ENCODE measurements at regions not wholly inside any gene's neighbourhood (a gene's known extent, or its start where the extent isn't known, plus 50 kb on each side); places are given as distances from the start of the nearest gene placed in this dataset.

- ChIA-PET CTCF (no interaction called here), POLR2A (no interaction called here)
- Mint-ChIP-seq H3K36me3 (no peaks in the 10 kb centered on the region), H3K4me1 (no peaks in the 10 kb centered on the region), H3K27ac (no peak overlapping the region), H3K4me3 (no peak overlapping the region), H3K9me3 (peaks cover 0 to 3% (median 0%) of the 10 kb centered on the region in 3 donors), H3K27me3 (peaks cover 7 to 15% of the 10 kb centered on the region in 2 donors)
- 56% methylated on average over 3 of the region's 7 CpGs for WGBS (ENCODE audit: insufficient coverage)
- Histone ChIP-seq H3K9me3 (no peaks in the 10 kb centered on the region), H3K36me3 (ENCODE audit: control insufficient read depth in 2 of 2, extremely low read depth in 1 of 2, insufficient read depth in 1 of 2, low read length in 1 of 2) (no peaks in the 10 kb centered on the region), H3K4me3 (ENCODE audit: control insufficient read depth in 1 of 2, extremely low read depth in 1 of 2, low read length in 1 of 2) (no peak overlapping the region), H3K4me1 (ENCODE audit: control insufficient read depth in 1 of 2, extremely low read depth in 1 of 2, insufficient read depth in 2 of 2, low read length in 2 of 2) (no peaks in the 10 kb centered on the region), H3K27me3 (replicated peaks in 1 of 2; ENCODE audit: control insufficient read depth in 2 of 2, extremely low read depth in 1 of 2, insufficient read depth in 2 of 2, low read length in 1 of 2) (peaks cover 0 to 2% of the 10 kb centered on the region in 2 experiments), H3K27ac (ENCODE audit: low read length) (no peak overlapping the region)
- DNase-seq = no peak
- ATAC-seq (replicated peaks in 1 of 4) = no peak
These were observed 274.1 kb upstream of the CITED2 start for GRCh38 chr6:139648430-139649000.

GRCh38 chr6:139647841-139648240 is 273.4 kb upstream of the CITED2 start:
- Histone ChIP-seq H3K9me3 (no peaks in the 10 kb centered on the region), H3K27ac (ENCODE audit: low read length) (no peak overlapping the region), H3K4me3 (ENCODE audit: control insufficient read depth in 1 of 2, extremely low read depth in 1 of 2, low read length in 1 of 2) (no peak overlapping the region), H3K4me1 (ENCODE audit: control insufficient read depth in 1 of 2, extremely low read depth in 1 of 2, insufficient read depth in 2 of 2, low read length in 2 of 2) (no peaks in the 10 kb centered on the region), H3K36me3 (ENCODE audit: control insufficient read depth in 2 of 2, extremely low read depth in 1 of 2, insufficient read depth in 1 of 2, low read length in 1 of 2) (no peaks in the 10 kb centered on the region), H3K27me3 (replicated peaks in 1 of 2; ENCODE audit: control insufficient read depth in 2 of 2, extremely low read depth in 1 of 2, insufficient read depth in 2 of 2, low read length in 1 of 2) (no peaks in the 10 kb centered on the region)
- H3K36me3 Mint-ChIP-seq = no peaks in the 10 kb centered on the region
- ChIA-PET CTCF (no interaction called here), POLR2A (no interaction called here)
- H3K4me3 Mint-ChIP-seq = no peak overlapping the region
- no peak overlapping the region for H3K27ac Mint-ChIP-seq
- WGBS (ENCODE audit: insufficient coverage) = 100% methylated on average over 2 of the region's 5 CpGs
- no peaks in the 10 kb centered on the region for H3K4me1 Mint-ChIP-seq
- H3K27me3 Mint-ChIP-seq = peaks cover 7 to 15% of the 10 kb centered on the region in 2 donors
- DNase-seq (no peak), ATAC-seq (replicated peaks in 1 of 4) (no peak)
- H3K9me3 Mint-ChIP-seq = peaks cover 0 to 3% (median 0%) of the 10 kb centered on the region in 3 donors

GRCh38 chr6:139647016-139647415 is 272.6 kb upstream of the CITED2 start:
- peaks cover 7 to 15% of the 10 kb centered on the region in 2 donors for H3K27me3 Mint-ChIP-seq
- H3K9me3 Mint-ChIP-seq = peaks cover 0 to 3% (median 0%) of the 10 kb centered on the region in 3 donors
- CTCF ChIA-PET = no interaction called here
- H3K4me1 Mint-ChIP-seq = no peaks in the 10 kb centered on the region
- no peaks in the 10 kb centered on the region for H3K27me3 ChIP-seq (replicated peaks in 1 of 2; ENCODE audit: control insufficient read depth in 2 of 2, extremely low read depth in 1 of 2, insufficient read depth in 2 of 2, low read length in 1 of 2)
- H3K36me3 ChIP-seq (ENCODE audit: control insufficient read depth in 2 of 2, extremely low read depth in 1 of 2, insufficient read depth in 1 of 2, low read length in 1 of 2) = no peaks in the 10 kb centered on the region
- no peak overlapping the region for H3K4me3 ChIP-seq (ENCODE audit: control insufficient read depth in 1 of 2, extremely low read depth in 1 of 2, low read length in 1 of 2)
- no peak overlapping the region for H3K27ac Mint-ChIP-seq
- H3K9me3 ChIP-seq = no peaks in the 10 kb centered on the region
- no peak for DNase-seq
- H3K27ac ChIP-seq (ENCODE audit: low read length) = no peak overlapping the region
- H3K4me1 ChIP-seq (ENCODE audit: control insufficient read depth in 1 of 2, extremely low read depth in 1 of 2, insufficient read depth in 2 of 2, low read length in 2 of 2) = no peaks in the 10 kb centered on the region
- WGBS (ENCODE audit: insufficient coverage) = 60% methylated on average over 2 of the region's 3 CpGs
- POLR2A ChIA-PET = no interaction called here
- H3K36me3 Mint-ChIP-seq = no peaks in the 10 kb centered on the region
- ATAC-seq (replicated peaks in 1 of 4) = no peak
- H3K4me3 Mint-ChIP-seq = no peak overlapping the region

GRCh38 chr6:139644821-139645220 is 270.4 kb upstream of the CITED2 start:
- ChIA-PET POLR2A (interaction anchor here in 1 of 2 donors (0.6 kb wide), 1 partner anchor 509 kb away, joined by 3 read pairs; no protein-coding TSS in a partner anchor), CTCF (no interaction called here)
- Histone ChIP-seq H3K9me3 (no peaks in the 10 kb centered on the region), H3K4me1 (ENCODE audit: control insufficient read depth in 1 of 2, extremely low read depth in 1 of 2, insufficient read depth in 2 of 2, low read length in 2 of 2) (no peaks in the 10 kb centered on the region), H3K4me3 (ENCODE audit: control insufficient read depth in 1 of 2, extremely low read depth in 1 of 2, low read length in 1 of 2) (no peak overlapping the region), H3K27ac (ENCODE audit: low read length) (no peak overlapping the region), H3K27me3 (replicated peaks in 1 of 2; ENCODE audit: control insufficient read depth in 2 of 2, extremely low read depth in 1 of 2, insufficient read depth in 2 of 2, low read length in 1 of 2) (no peaks in the 10 kb centered on the region), H3K36me3 (ENCODE audit: control insufficient read depth in 2 of 2, extremely low read depth in 1 of 2, insufficient read depth in 1 of 2, low read length in 1 of 2) (no peaks in the 10 kb centered on the region)
- WGBS (ENCODE audit: insufficient coverage) = 80% methylated on average over 1 of the region's 6 CpGs
- H3K27ac Mint-ChIP-seq = no peak overlapping the region
- H3K4me3 Mint-ChIP-seq = no peak overlapping the region
- peaks cover 7 to 16% of the 10 kb centered on the region in 2 donors for H3K27me3 Mint-ChIP-seq
- peaks cover 4 to 11% (median 9%) of the 10 kb centered on the region in 3 donors for H3K4me1 Mint-ChIP-seq
- DNase-seq (no peak), ATAC-seq (replicated peaks in 1 of 4) (no peak)
- H3K9me3 Mint-ChIP-seq = peaks cover 0 to 3% (median 0%) of the 10 kb centered on the region in 3 donors
- no peaks in the 10 kb centered on the region for H3K36me3 Mint-ChIP-seq

GRCh38 chr6:139643986-139644385 is 269.5 kb upstream of the CITED2 start:
- Histone ChIP-seq H3K27me3 (replicated peaks in 1 of 2; ENCODE audit: control insufficient read depth in 2 of 2, extremely low read depth in 1 of 2, insufficient read depth in 2 of 2, low read length in 1 of 2) (no peaks in the 10 kb centered on the region), H3K9me3 (no peaks in the 10 kb centered on the region), H3K27ac (ENCODE audit: low read length) (no peak overlapping the region), H3K4me3 (ENCODE audit: control insufficient read depth in 1 of 2, extremely low read depth in 1 of 2, low read length in 1 of 2) (no peak overlapping the region), H3K36me3 (ENCODE audit: control insufficient read depth in 2 of 2, extremely low read depth in 1 of 2, insufficient read depth in 1 of 2, low read length in 1 of 2) (no peaks in the 10 kb centered on the region), H3K4me1 (ENCODE audit: control insufficient read depth in 1 of 2, extremely low read depth in 1 of 2, insufficient read depth in 2 of 2, low read length in 2 of 2) (no peaks in the 10 kb centered on the region)
- H3K36me3 Mint-ChIP-seq = no peaks in the 10 kb centered on the region
- peaks cover 7 to 18% of the 10 kb centered on the region in 2 donors for H3K27me3 Mint-ChIP-seq
- WGBS (ENCODE audit: insufficient coverage) = 93% methylated on average over 4 of the region's 5 CpGs
- H3K27ac Mint-ChIP-seq = no peak overlapping the region
- peaks cover 0 to 3% (median 0%) of the 10 kb centered on the region in 3 donors for H3K9me3 Mint-ChIP-seq
- DNase-seq = no peak
- peaks cover 4 to 11% (median 9%) of the 10 kb centered on the region in 3 donors for H3K4me1 Mint-ChIP-seq
- ChIA-PET POLR2A (no interaction called here), CTCF (no interaction called here)
- H3K4me3 Mint-ChIP-seq = no peak overlapping the region
- no peak for ATAC-seq (replicated peaks in 1 of 4)

- H3K27ac ChIP-seq (ENCODE audit: low read length) = no peak overlapping the region
- H3K27ac Mint-ChIP-seq = no peak overlapping the region
- ATAC-seq (replicated peaks in 1 of 4) (no peak), DNase-seq (no peak)
- 40% methylated on average over 1 of the region's 2 CpGs for WGBS (ENCODE audit: insufficient coverage)
- peaks cover 4 to 11% (median 9%) of the 10 kb centered on the region in 3 donors for H3K4me1 Mint-ChIP-seq
- H3K36me3 ChIP-seq (ENCODE audit: control insufficient read depth in 2 of 2, extremely low read depth in 1 of 2, insufficient read depth in 1 of 2, low read length in 1 of 2) = no peaks in the 10 kb centered on the region
- ChIA-PET CTCF (no interaction called here), POLR2A (no interaction called here)
- H3K9me3 Mint-ChIP-seq = peaks cover 0 to 3% (median 0%) of the 10 kb centered on the region in 3 donors
- no peaks in the 10 kb centered on the region for H3K36me3 Mint-ChIP-seq
- H3K27me3 Mint-ChIP-seq = peaks cover 12 to 21% of the 10 kb centered on the region in 2 donors
- H3K4me3 Mint-ChIP-seq = no peak overlapping the region
- H3K27me3 ChIP-seq (replicated peaks in 1 of 2; ENCODE audit: control insufficient read depth in 2 of 2, extremely low read depth in 1 of 2, insufficient read depth in 2 of 2, low read length in 1 of 2) = no peaks in the 10 kb centered on the region
- no peaks in the 10 kb centered on the region for H3K9me3 ChIP-seq
- no peaks in the 10 kb centered on the region for H3K4me1 ChIP-seq (ENCODE audit: control insufficient read depth in 1 of 2, extremely low read depth in 1 of 2, insufficient read depth in 2 of 2, low read length in 2 of 2)
- H3K4me3 ChIP-seq (ENCODE audit: control insufficient read depth in 1 of 2, extremely low read depth in 1 of 2, low read length in 1 of 2) = no peak overlapping the region
These were observed 267.9 kb upstream of the CITED2 start for GRCh38 chr6:139642346-139642745.

- no peaks in the 10 kb centered on the region for H3K36me3 Mint-ChIP-seq
- CTCF ChIA-PET = no interaction called here
- no peaks in the 10 kb centered on the region for H3K9me3 Mint-ChIP-seq
- H3K4me1 Mint-ChIP-seq = peaks cover 4 to 11% (median 9%) of the 10 kb centered on the region in 3 donors
- WGBS (ENCODE audit: insufficient coverage) = no CpG with 5 or more reads among the region's 3 CpGs
- H3K27ac Mint-ChIP-seq = no peak overlapping the region
- Histone ChIP-seq H3K4me3 (ENCODE audit: control insufficient read depth in 1 of 2, extremely low read depth in 1 of 2, low read length in 1 of 2) (no peak overlapping the region), H3K27ac (ENCODE audit: low read length) (no peak overlapping the region), H3K36me3 (ENCODE audit: control insufficient read depth in 2 of 2, extremely low read depth in 1 of 2, insufficient read depth in 1 of 2, low read length in 1 of 2) (no peaks in the 10 kb centered on the region), H3K27me3 (replicated peaks in 1 of 2; ENCODE audit: control insufficient read depth in 2 of 2, extremely low read depth in 1 of 2, insufficient read depth in 2 of 2, low read length in 1 of 2) (peaks cover 0 to 4% of the 10 kb centered on the region in 2 experiments), H3K4me1 (ENCODE audit: control insufficient read depth in 1 of 2, extremely low read depth in 1 of 2, insufficient read depth in 2 of 2, low read length in 2 of 2) (no peaks in the 10 kb centered on the region), H3K9me3 (no peaks in the 10 kb centered on the region)
- POLR2A ChIA-PET = no interaction called here
- DNase-seq (no peak), ATAC-seq (replicated peaks in 1 of 4) (no peak)
- peaks cover 14 to 18% of the 10 kb centered on the region in 2 donors for H3K27me3 Mint-ChIP-seq
- no peak overlapping the region for H3K4me3 Mint-ChIP-seq
These were observed 266.9 kb upstream of the CITED2 start for GRCh38 chr6:139641376-139641775.

Measured in T-cell (primary cell).